Endothelial cell (in vitro differentiated cells): ENCODE measurements at regions not wholly inside any gene's neighbourhood (a gene's known extent, or its start where the extent isn't known, plus 50 kb on each side); places are given as distances from the start of the nearest gene placed in this dataset.

Experiments used
- DNase-seq: peaks from one replicate; pipeline ENCODE4 v3.0.0; 2021; ENCODE audit warnings: low spot score
- H3K27ac Mint-ChIP-seq: one replicate; pipeline ENCODE4 v1.8.0; 2021; ENCODE audit warnings: mixed read lengths, inconsistent platforms; ENCODE audit not compliant: unreplicated experiment
- H3K27me3 Mint-ChIP-seq: one replicate; pipeline ENCODE4 v1.8.0; 2021; ENCODE audit warnings: mild to moderate bottlenecking, moderate library complexity, mixed read lengths, inconsistent platforms; ENCODE audit not compliant: unreplicated experiment
- H3K36me3 Mint-ChIP-seq: one replicate; pipeline ENCODE4 v1.8.0; 2021; ENCODE audit warnings: mild to moderate bottlenecking, low read depth, mixed read lengths, inconsistent platforms; ENCODE audit not compliant: unreplicated experiment
- H3K4me1 Mint-ChIP-seq: one replicate; pipeline ENCODE4 v1.8.0; 2021; ENCODE audit warnings: mild to moderate bottlenecking, mixed read lengths, inconsistent platforms; ENCODE audit not compliant: unreplicated experiment
- H3K4me3 Mint-ChIP-seq: one replicate; pipeline ENCODE4 v1.8.0; 2021; ENCODE audit warnings: mild to moderate bottlenecking, mixed read lengths, inconsistent platforms; ENCODE audit not compliant: unreplicated experiment
- H3K9me3 Mint-ChIP-seq: one replicate; pipeline ENCODE4 v1.8.0; 2021; ENCODE audit warnings: mixed read lengths, inconsistent platforms; ENCODE audit not compliant: unreplicated experiment
- CTCF ChIP-seq: fragments of 200-600 bp; sonication (generic); IDR thresholded peaks from one replicate; pipeline ENCODE4 v1.5.0; 2021; ENCODE audit warnings: antibody characterized with exemption; ENCODE audit not compliant: unreplicated experiment

GRCh38 chr5:1702318-1702717 lies 97.3 kb downstream of the MRPL36 start:
- Mint-ChIP-seq H3K27me3 (peaks cover 6% of the 10 kb centered on the region), H3K36me3 (no peaks in the 10 kb centered on the region), H3K4me3 (no peak overlapping the region), H3K9me3 (peaks cover 4% of the 10 kb centered on the region), H3K27ac (no peak overlapping the region), H3K4me1 (peaks cover 3% of the 10 kb centered on the region)
- TF ChIP-seq CTCF, result no peak
- DNase-seq, result no peak

GRCh38 chr5:1701884-1702283 lies 97.8 kb downstream of the MRPL36 start:
- Mint-ChIP-seq H3K36me3 (no peaks in the 10 kb centered on the region), H3K27me3 (peaks cover 6% of the 10 kb centered on the region), H3K4me1 (peaks cover 3% of the 10 kb centered on the region), H3K9me3 (peaks cover 4% of the 10 kb centered on the region), H3K27ac (no peak overlapping the region), H3K4me3 (no peak overlapping the region)
- no peak for DNase-seq
- no peak for TF ChIP-seq CTCF

GRCh38 chr5:1701216-1701864 lies 98.3 kb downstream of the MRPL36 start:
- H3K4me1 Mint-ChIP-seq, result peaks cover 6% of the 10 kb centered on the region
- TF ChIP-seq CTCF, result no peak
- H3K27ac Mint-ChIP-seq, result no peak overlapping the region
- H3K4me3 Mint-ChIP-seq, result no peak overlapping the region
- H3K36me3 Mint-ChIP-seq, result no peaks in the 10 kb centered on the region
- peaks cover 4% of the 10 kb centered on the region for H3K9me3 Mint-ChIP-seq
- H3K27me3 Mint-ChIP-seq, result peaks cover 6% of the 10 kb centered on the region
- no peak for DNase-seq

GRCh38 chr5:1699394-1699793 lies 100.2 kb downstream of the MRPL36 start:
- Mint-ChIP-seq H3K27ac (no peak overlapping the region), H3K36me3 (no peaks in the 10 kb centered on the region), H3K9me3 (peaks cover 4% of the 10 kb centered on the region), H3K4me3 (no peak overlapping the region), H3K4me1 (peaks cover 6% of the 10 kb centered on the region), H3K27me3 (peaks cover 6% of the 10 kb centered on the region)
- TF ChIP-seq CTCF, result no peak
- DNase-seq, result no peak

GRCh38 chr5:1698589-1699316 lies 100.9 kb downstream of the MRPL36 start:
- no peak overlapping the region for H3K4me3 Mint-ChIP-seq
- H3K9me3 Mint-ChIP-seq, result peaks cover 4% of the 10 kb centered on the region
- no peak for DNase-seq
- H3K27ac Mint-ChIP-seq, result no peak overlapping the region
- no peaks in the 10 kb centered on the region for H3K36me3 Mint-ChIP-seq
- TF ChIP-seq CTCF, result no peak
- peaks cover 6% of the 10 kb centered on the region for H3K27me3 Mint-ChIP-seq
- H3K4me1 Mint-ChIP-seq, result peaks cover 6% of the 10 kb centered on the region
